BLaER1 (cell line): ENCODE measurements at regions not wholly inside any gene's neighbourhood (a gene's known extent, or its start where the extent isn't known, plus 50 kb on each side); places are given as distances from the start of the nearest gene placed in this dataset.

Experiments used
- H3K27ac ChIP-seq: shearing (Covaris generic); formaldehyde crosslinking; 2 replicates; pipeline ENCODE4 v1.8.1; 2022
- H3K27me3 ChIP-seq: shearing (Covaris generic); formaldehyde crosslinking; 2 replicates; pipeline ENCODE4 v1.8.1; 2022
- H3K36me3 ChIP-seq: shearing (Covaris generic); formaldehyde crosslinking; 2 replicates; pipeline ENCODE4 v1.8.1; 2022
- H3K4me1 ChIP-seq: shearing (Covaris generic); formaldehyde crosslinking; 2 replicates; pipeline ENCODE4 v1.8.1; 2022
- H3K4me2 ChIP-seq: shearing (Covaris generic); formaldehyde crosslinking; 2 replicates; pipeline ENCODE4 v1.8.1; 2022
- H3K4me3 ChIP-seq: shearing (Covaris generic); formaldehyde crosslinking; 2 replicates; pipeline ENCODE4 v1.8.1; 2022
- H3K9ac ChIP-seq: shearing (Covaris generic); formaldehyde crosslinking; 2 replicates; pipeline ENCODE4 v1.8.1; 2022
- H3K9me3 ChIP-seq: shearing (Covaris generic); formaldehyde crosslinking; 2 replicates; pipeline ENCODE4 v1.8.1; 2022
- H4K20me1 ChIP-seq: shearing (Covaris generic); formaldehyde crosslinking; 2 replicates; pipeline ENCODE4 v1.8.1; 2022
- Cebpa-rat ChIP-seq: shearing (Covaris generic); IDR thresholded peaks from 2 replicates; pipeline ENCODE4 v1.8.1; 2022

DNA sequence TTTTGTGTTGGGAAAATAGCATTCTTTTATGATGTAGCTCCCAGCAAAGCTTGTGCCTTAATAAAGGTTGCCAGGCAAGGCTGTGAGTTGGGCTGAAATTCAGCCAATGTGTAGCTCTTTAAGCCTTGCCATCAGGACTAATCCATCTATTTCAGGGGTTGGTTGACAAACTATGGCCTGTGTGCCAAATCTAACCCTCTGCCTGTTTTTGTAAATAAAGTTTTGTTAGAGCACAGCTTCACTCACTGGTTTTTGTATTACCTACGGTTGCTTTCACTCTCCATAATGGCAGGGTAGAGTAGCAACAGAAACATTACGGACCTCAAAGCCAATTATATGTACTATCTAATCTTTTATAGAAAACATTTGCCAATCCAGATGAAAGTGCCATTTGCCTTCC lies 638.1 kb upstream of the POT1 start:
- no peak overlapping the region for H3K4me3 ChIP-seq
- TF ChIP-seq Cebpa-rat: no peak
- no peaks in the 10 kb centered on the region for H4K20me1 ChIP-seq
- H3K27me3 ChIP-seq: no peaks in the 10 kb centered on the region
- no peak overlapping the region for H3K9ac ChIP-seq
- no peak overlapping the region for H3K27ac ChIP-seq
- no peaks in the 10 kb centered on the region for H3K4me1 ChIP-seq
- no peaks in the 10 kb centered on the region for H3K9me3 ChIP-seq
- H3K36me3 ChIP-seq: no peaks in the 10 kb centered on the region
- H3K4me2 ChIP-seq: no peak overlapping the region

DNA sequence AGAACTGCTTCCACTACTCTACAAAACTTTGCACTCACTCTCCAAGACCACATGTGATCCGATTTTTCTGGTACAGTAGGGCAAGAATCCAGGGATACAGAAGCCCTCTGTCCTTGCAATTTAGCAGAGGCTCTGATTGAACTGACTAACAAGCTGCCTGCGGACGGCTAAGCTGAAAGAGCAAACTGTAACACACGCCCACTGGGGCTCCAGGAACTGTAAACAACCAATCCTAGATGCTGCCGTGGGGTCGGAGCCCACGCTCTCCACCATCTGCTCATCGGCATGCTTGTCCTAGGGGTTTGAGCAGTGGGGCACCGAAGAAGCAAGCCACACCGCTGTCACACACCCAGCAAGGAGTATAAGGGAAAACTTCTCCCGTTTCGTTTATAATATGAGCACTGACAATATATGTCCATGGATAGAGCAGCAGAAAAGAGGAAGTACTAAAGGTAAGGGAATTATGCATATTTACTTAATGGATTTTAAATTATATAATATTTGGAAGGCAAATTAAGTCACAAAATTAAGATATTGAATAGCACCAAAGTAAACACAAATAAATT lies 634.4 kb upstream of the POT1 start:
- no peaks in the 10 kb centered on the region for H3K36me3 ChIP-seq
- H3K4me2 ChIP-seq: no peak overlapping the region
- H3K27ac ChIP-seq: no peak overlapping the region
- no peaks in the 10 kb centered on the region for H4K20me1 ChIP-seq
- H3K4me1 ChIP-seq: no peaks in the 10 kb centered on the region
- no peak for TF ChIP-seq Cebpa-rat
- no peak overlapping the region for H3K9ac ChIP-seq
- H3K27me3 ChIP-seq: no peaks in the 10 kb centered on the region
- H3K9me3 ChIP-seq: no peaks in the 10 kb centered on the region
- no peak overlapping the region for H3K4me3 ChIP-seq

GRCh38 chr7:125563557-125563956 lies 633.9 kb upstream of the POT1 start:
- Histone ChIP-seq H3K4me2 (no peak overlapping the region), H3K4me1 (no peaks in the 10 kb centered on the region), H3K36me3 (no peaks in the 10 kb centered on the region), H3K4me3 (no peak overlapping the region), H4K20me1 (no peaks in the 10 kb centered on the region), H3K9me3 (no peaks in the 10 kb centered on the region), H3K9ac (no peak overlapping the region), H3K27ac (no peak overlapping the region), H3K27me3 (no peaks in the 10 kb centered on the region)
- no peak for TF ChIP-seq Cebpa-rat

GRCh38 chr7:125561006-125561405 lies 631.4 kb upstream of the POT1 start:
- no peak overlapping the region for H3K4me3 ChIP-seq
- no peaks in the 10 kb centered on the region for H3K9me3 ChIP-seq
- no peak overlapping the region for H3K9ac ChIP-seq
- H3K4me2 ChIP-seq: peak overlapping the region; percentile 20; the same call in 1 of the 2 replicates
- H3K27me3 ChIP-seq: no peaks in the 10 kb centered on the region
- TF ChIP-seq Cebpa-rat: no peak
- H3K4me1 ChIP-seq: no peaks in the 10 kb centered on the region
- no peaks in the 10 kb centered on the region for H3K36me3 ChIP-seq
- H4K20me1 ChIP-seq: no peaks in the 10 kb centered on the region
- no peak overlapping the region for H3K27ac ChIP-seq

DNA sequence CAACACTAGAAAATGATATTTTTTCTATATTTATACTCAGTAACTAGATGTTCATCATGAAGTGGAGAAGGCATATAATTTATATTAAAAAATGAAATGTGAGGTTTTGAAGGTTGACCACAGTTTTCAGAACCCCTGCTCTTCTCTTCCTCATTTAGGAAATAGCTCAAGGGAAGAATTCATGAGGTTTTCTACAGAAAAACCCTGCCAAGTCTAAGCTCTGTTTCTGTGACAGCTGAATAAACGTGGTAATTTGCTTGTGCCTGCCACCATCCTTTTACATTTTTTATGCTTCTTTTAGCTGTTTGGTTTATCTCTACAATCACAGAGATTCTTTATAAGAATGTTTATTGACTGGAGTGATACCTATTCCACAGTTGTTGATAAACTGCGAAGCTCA lies 630.3 kb upstream of the POT1 start:
- H3K4me1 ChIP-seq: no peaks in the 10 kb centered on the region
- no peaks in the 10 kb centered on the region for H3K27me3 ChIP-seq
- H3K4me2 ChIP-seq: no peak overlapping the region
- TF ChIP-seq Cebpa-rat: no peak
- H3K4me3 ChIP-seq: no peak overlapping the region
- H3K36me3 ChIP-seq: no peaks in the 10 kb centered on the region
- H3K9me3 ChIP-seq: no peaks in the 10 kb centered on the region
- H3K9ac ChIP-seq: no peak overlapping the region
- H4K20me1 ChIP-seq: no peaks in the 10 kb centered on the region
- H3K27ac ChIP-seq: no peak overlapping the region

GRCh38 chr7:125555916-125556315 lies 626.3 kb upstream of the POT1 start:
- no peak overlapping the region for H3K4me2 ChIP-seq

GRCh38 chr7:125551008-125551407 lies 621.4 kb upstream of the POT1 start:
- Histone ChIP-seq H3K9ac (no peak overlapping the region), H3K9me3 (no peaks in the 10 kb centered on the region), H3K4me1 (no peaks in the 10 kb centered on the region), H3K27ac (no peak overlapping the region), H4K20me1 (no peaks in the 10 kb centered on the region), H3K4me3 (no peak overlapping the region), H3K36me3 (no peaks in the 10 kb centered on the region), H3K27me3 (no peaks in the 10 kb centered on the region), H3K4me2 (no peak overlapping the region)
- TF ChIP-seq Cebpa-rat: no peak

More at GRCh38 chr7:125555916-125556315, 626.3 kb upstream of the POT1 start:
- Histone ChIP-seq H3K27ac (no peak overlapping the region), H3K36me3 (no peaks in the 10 kb centered on the region), H3K27me3 (no peaks in the 10 kb centered on the region), H3K9me3 (no peaks in the 10 kb centered on the region), H3K4me1 (no peaks in the 10 kb centered on the region), H3K4me3 (no peak overlapping the region), H4K20me1 (no peaks in the 10 kb centered on the region), H3K9ac (no peak overlapping the region)
- TF ChIP-seq Cebpa-rat: no peak

GRCh38 chr7:125547505-125547904 lies 617.9 kb upstream of the POT1 start:
- H4K20me1 ChIP-seq: no peaks in the 10 kb centered on the region
- H3K4me3 ChIP-seq: no peak overlapping the region
- no peaks in the 10 kb centered on the region for H3K36me3 ChIP-seq
- no peak for TF ChIP-seq Cebpa-rat
- H3K4me1 ChIP-seq: no peaks in the 10 kb centered on the region
- H3K9me3 ChIP-seq: no peaks in the 10 kb centered on the region
- H3K27ac ChIP-seq: no peak overlapping the region
- no peaks in the 10 kb centered on the region for H3K27me3 ChIP-seq
- no peak overlapping the region for H3K4me2 ChIP-seq
- no peak overlapping the region for H3K9ac ChIP-seq

DNA sequence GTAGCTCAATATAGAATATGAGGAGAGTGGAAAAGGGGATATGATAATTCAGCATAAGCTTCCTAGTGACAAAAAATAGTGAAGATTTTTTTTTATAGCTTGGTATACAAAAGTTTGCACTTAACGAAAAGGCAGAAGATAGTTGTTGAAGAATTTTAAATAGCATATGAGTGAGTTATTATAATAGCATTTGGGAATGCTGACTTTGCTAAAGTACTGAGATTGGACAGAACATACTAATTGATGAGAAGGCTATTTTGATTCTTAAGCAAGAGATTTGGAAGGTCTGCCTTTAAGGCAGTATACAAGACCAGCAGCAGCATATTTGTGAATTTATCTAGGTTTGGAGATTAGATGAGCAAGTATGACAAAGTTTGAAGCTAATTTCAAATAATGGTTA lies 600.9 kb upstream of the POT1 start:
- Histone ChIP-seq H3K4me2 (no peak overlapping the region), H3K4me1 (no peaks in the 10 kb centered on the region), H3K9ac (no peak overlapping the region), H3K27me3 (no peaks in the 10 kb centered on the region), H3K27ac (no peak overlapping the region), H3K9me3 (no peaks in the 10 kb centered on the region), H3K4me3 (no peak overlapping the region), H3K36me3 (no peaks in the 10 kb centered on the region), H4K20me1 (no peaks in the 10 kb centered on the region)
- no peak for TF ChIP-seq Cebpa-rat

DNA sequence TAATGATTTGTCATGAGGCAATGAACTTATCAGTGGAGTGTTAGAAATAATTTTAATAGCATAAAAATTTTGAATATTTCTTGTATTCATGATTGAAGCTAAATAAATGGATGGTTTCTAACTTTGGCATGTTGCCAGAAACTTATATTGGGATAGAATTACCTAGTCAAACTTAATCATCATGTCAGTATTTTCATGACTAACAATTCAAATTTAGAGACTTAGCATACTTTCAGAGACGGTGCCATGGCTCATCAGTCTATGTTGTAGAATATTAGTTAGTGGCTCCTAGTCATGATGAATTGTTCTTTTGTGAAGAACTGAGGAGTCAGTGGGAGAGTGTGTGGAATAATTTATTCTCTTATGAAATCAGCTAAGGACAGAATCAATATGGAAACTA lies 599.6 kb upstream of the POT1 start:
- TF ChIP-seq Cebpa-rat: no peak

DNA sequence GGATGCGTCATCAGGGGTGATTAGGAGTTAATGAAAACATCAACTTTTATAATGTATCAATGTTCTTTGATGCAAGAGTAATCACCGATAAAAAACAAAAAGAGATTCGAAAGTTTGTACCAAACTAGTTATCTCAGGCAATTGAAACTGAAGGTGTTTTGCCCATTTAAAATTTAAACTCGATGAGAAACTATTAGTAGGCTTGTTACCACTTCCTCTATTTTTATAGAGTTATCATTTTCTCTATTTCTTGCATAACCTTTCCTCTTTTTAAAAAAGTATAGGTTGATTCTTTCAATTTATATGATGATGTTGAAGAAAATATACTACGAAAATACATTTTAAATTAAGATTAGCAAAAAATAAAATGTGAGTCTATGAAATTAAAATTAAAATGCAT lies 597.3 kb upstream of the POT1 start:
- Histone ChIP-seq H4K20me1 (no peaks in the 10 kb centered on the region), H3K9ac (no peak overlapping the region), H3K4me3 (no peak overlapping the region), H3K4me1 (no peaks in the 10 kb centered on the region), H3K9me3 (no peaks in the 10 kb centered on the region), H3K4me2 (no peak overlapping the region), H3K27me3 (no peaks in the 10 kb centered on the region), H3K27ac (no peak overlapping the region), H3K36me3 (no peaks in the 10 kb centered on the region)
- TF ChIP-seq Cebpa-rat: no peak

More for the DNA sequence above, 599.6 kb upstream of the POT1 start:
- Histone ChIP-seq H3K4me3 (no peak overlapping the region), H3K27me3 (no peaks in the 10 kb centered on the region), H3K9me3 (no peaks in the 10 kb centered on the region), H4K20me1 (no peaks in the 10 kb centered on the region), H3K4me1 (no peaks in the 10 kb centered on the region), H3K9ac (no peak overlapping the region), H3K4me2 (no peak overlapping the region), H3K36me3 (no peaks in the 10 kb centered on the region), H3K27ac (no peak overlapping the region)
